WI38 (cell line): ENCODE measurements at regions not wholly inside any gene's neighbourhood (a gene's known extent, or its start where the extent isn't known, plus 50 kb on each side); places are given as distances from the start of the nearest gene placed in this dataset.

Source experiments
- H3K4me3 ChIP-seq: 2 replicates; pipeline ENCODE4 v1.5.1; 2011; ENCODE audit warnings: low read depth, mild to moderate bottlenecking, control low read depth, low read length
- CTCF ChIP-seq: IDR thresholded peaks from 2 replicates; pipeline ENCODE4 v1.5.1; 2012; ENCODE audit warnings: low read depth, mild to moderate bottlenecking, control low read depth, low read length

- H3K4me3 ChIP-seq, result no peak overlapping the region
- TF ChIP-seq CTCF, result no peak
These were observed 629.5 kb downstream of the LMO4 start for GRCh38 chr1:87958201-87958600.

- no peak overlapping the region for H3K4me3 ChIP-seq
- TF ChIP-seq CTCF, result no peak
These were observed 630.0 kb downstream of the LMO4 start for GRCh38 chr1:87958716-87959115.

- no peak overlapping the region for H3K4me3 ChIP-seq
- TF ChIP-seq CTCF, result no peak
These were observed 630.6 kb downstream of the LMO4 start for GRCh38 chr1:87959236-87959635.

GRCh38 chr1:87961992-87962391 lies 633.3 kb downstream of the LMO4 start:
- H3K4me3 ChIP-seq, result no peak overlapping the region
- TF ChIP-seq CTCF, result no peak

- no peak for TF ChIP-seq CTCF
- no peak overlapping the region for H3K4me3 ChIP-seq
These were observed 634.9 kb downstream of the LMO4 start for GRCh38 chr1:87963556-87963955.

GRCh38 chr1:87965193-87965592 lies 636.5 kb downstream of the LMO4 start:
- TF ChIP-seq CTCF, result no peak
- H3K4me3 ChIP-seq, result no peak overlapping the region

- TF ChIP-seq CTCF, result no peak
- H3K4me3 ChIP-seq, result no peak overlapping the region
These were observed 639.7 kb downstream of the LMO4 start for GRCh38 chr1:87968197-87968955.
